HepG2 (cell line): ENCODE measurements at regions not wholly inside any gene's neighbourhood (a gene's known extent, or its start where the extent isn't known, plus 50 kb on each side); places are given as distances from the start of the nearest gene placed in this dataset.

Source experiments
- ATAC-seq: fragments of 200-7000 bp; cut with Tn5 transposase; 3 replicates; pipeline ENCODE4 v1.9.1; 2020; ENCODE audit warnings: mild to moderate bottlenecking, moderate library complexity
- BruUV-seq: library from RNA; stranded (reverse); fragments of 400-500 nt; replicated peaks from 2 replicates; lab custom pipeline; 2021; lab: Mats Ljungman, UMichigan
- CTCF ChIA-PET: fragments of 300-600 bp; formaldehyde crosslinking; extraction: SDS; loops from one replicate; lab custom pipeline; 2021; ENCODE audit warnings: low total read pairs, inconsistent platforms, low intra/inter-chr PET ratio; lab: Yijun Ruan, JAX
- POLR2A ChIA-PET: fragments of 350-600 bp; sonication (Branson Sonifier 250); formaldehyde crosslinking; loops from one replicate; lab custom pipeline; 2020; ENCODE audit warnings: antibody characterized with exemption, inconsistent platforms; lab: Yijun Ruan, JAX
- DNase-seq: peaks from one replicate; pipeline ENCODE4 v3.0.0-alpha.2; 2015; ENCODE audit warnings: low spot score
- FAIRE-seq: peaks from 3 replicates; lab custom pipeline; 2011; peaks lifted over from hg19 to GRCh38; lab: Jason Lieb, UNC
- H2AFZ ChIP-seq: one replicate; pipeline ENCODE4 v1.6.1; 2011; ENCODE audit warnings: low read length, inconsistent platforms
- H3K27ac ChIP-seq: fragments of 300-600 bp; 3 replicates; pipeline ENCODE4 v1.8.0; 2011; ENCODE audit warnings: mixed run types, mild to moderate bottlenecking, mixed read lengths, low read length, inconsistent platforms; ENCODE audit not compliant: insufficient read depth; ENCODE audit errors: extremely low read length
- H3K27me3 ChIP-seq, 2 experiments: fragments of 200-600 bp in 1 of 2; 2 replicates in 1 of 2; 3 replicates in 1 of 2; pipeline versions ENCODE4 v1.6.0 to v1.8.0; 2011; ENCODE audit warnings: low read length in 2 of 2, mild to moderate bottlenecking in 2 of 2, moderate library complexity in 2 of 2, inconsistent platforms in 1 of 2; ENCODE audit not compliant: insufficient read depth in 2 of 2, control insufficient read depth in 1 of 2
- H3K36me3 ChIP-seq, 2 experiments: fragments of 200-600 bp in 1 of 2; replicated peaks in 1 of 2; 2 replicates in 1 of 2; 3 replicates in 1 of 2; pipeline versions ENCODE4 v1.5.1 to v1.8.0; 2011; ENCODE audit warnings: low read length in 2 of 2, inconsistent platforms in 1 of 2; ENCODE audit not compliant: insufficient read depth in 2 of 2, control insufficient read depth in 1 of 2
- H3K4me1 ChIP-seq: 2 replicates; pipeline ENCODE4 v1.5.1; 2012; ENCODE audit warnings: low read length, inconsistent platforms; ENCODE audit not compliant: insufficient read depth
- H3K4me2 ChIP-seq: 2 replicates; pipeline ENCODE4 v1.6.0; 2011; ENCODE audit warnings: low read depth, low read length, inconsistent platforms
- H3K4me3 ChIP-seq, 3 experiments: fragments of 200-600 bp in 1 of 3; sonication (generic), shearing (Covaris generic) in 1 of 3; replicated peaks in 1 of 3; 2 replicates each; pipeline ENCODE4 v1.5.1; 2011 to 2016; ENCODE audit warnings: low read length in 3 of 3, inconsistent platforms in 2 of 3, low read depth in 2 of 3, mild to moderate bottlenecking in 2 of 3, control low read depth in 1 of 3, mixed read lengths in 1 of 3; ENCODE audit not compliant: insufficient read depth in 1 of 3
- H3K79me2 ChIP-seq: one replicate; pipeline ENCODE4 v1.6.1; 2011; ENCODE audit warnings: low read length, inconsistent platforms; ENCODE audit not compliant: insufficient read depth
- H3K9ac ChIP-seq: 2 replicates; pipeline ENCODE4 v1.6.0; 2011; ENCODE audit warnings: mild to moderate bottlenecking, low read depth, low read length, inconsistent platforms; ENCODE audit not compliant: insufficient read depth
- H3K9me3 ChIP-seq: 2 replicates; pipeline ENCODE4 v1.5.1; 2012; ENCODE audit warnings: mild to moderate bottlenecking, low read length
- H4K20me1 ChIP-seq: 2 replicates; pipeline ENCODE4 v1.6.0; 2011; ENCODE audit warnings: inconsistent platforms, mild to moderate bottlenecking, low read length, moderate library complexity; ENCODE audit not compliant: insufficient read depth
- HNRNPL ChIP-seq: fragments of 200-400 bp; formaldehyde crosslinking; IDR thresholded peaks from 2 replicates; pipeline ENCODE4 v1.6.1; 2017; ENCODE audit warnings: mild to moderate bottlenecking, low read depth, low read length
- LRRFIP1 ChIP-seq: sonication (generic); formaldehyde crosslinking; conservative IDR thresholded peaks from 2 replicates; pipeline ENCODE4 v1.4.0; 2020; ENCODE audit warnings: missing genetic modification reagents
- RAD51 ChIP-seq: fragments of 450-650 bp; IDR thresholded peaks from 2 replicates; pipeline ENCODE4 v1.6.1; 2016; ENCODE audit warnings: borderline replicate concordance
- RXRA ChIP-seq: sonication (generic); formaldehyde crosslinking; IDR thresholded peaks from 2 replicates; pipeline ENCODE4 v1.5.1; 2020; ENCODE audit warnings: missing genetic modification reagents
- THAP11 ChIP-seq: IDR thresholded peaks from 2 replicates; pipeline ENCODE4 v1.6.1; 2016; ENCODE audit warnings: missing biosample characterization, missing genetic modification reagents
- ZBTB14 ChIP-seq: sonication (generic); formaldehyde crosslinking; IDR thresholded peaks from 2 replicates; pipeline ENCODE4 v1.4.0; 2020; ENCODE audit warnings: missing genetic modification reagents
- ZBTB2 ChIP-seq: sonication (generic); formaldehyde crosslinking; IDR thresholded peaks from 2 replicates; pipeline ENCODE4 v1.8.0; 2022; ENCODE audit warnings: low read depth, missing genetic modification reagents
- ZFP41 ChIP-seq: sonication (generic); formaldehyde crosslinking; IDR thresholded peaks from 2 replicates; pipeline ENCODE4 v1.4.0; 2020; ENCODE audit warnings: mild to moderate bottlenecking, missing genetic modification reagents, borderline replicate concordance
- ZKSCAN8 ChIP-seq: IDR thresholded peaks from 2 replicates; pipeline ENCODE4 v1.6.1; 2016; ENCODE audit warnings: borderline replicate concordance, missing genetic modification reagents, missing compliant biosample characterization
- ZNF296 ChIP-seq: sonication (generic); formaldehyde crosslinking; conservative IDR thresholded peaks from 2 replicates; pipeline ENCODE4 v1.5.0; 2020; ENCODE audit warnings: mild to moderate bottlenecking, missing genetic modification reagents
- ZNF512B ChIP-seq: sonication (generic); formaldehyde crosslinking; IDR thresholded peaks from 2 replicates; pipeline ENCODE4 v1.5.1; 2020; ENCODE audit warnings: missing genetic modification reagents, mild to moderate bottlenecking, borderline replicate concordance
- ZNF777 ChIP-seq: sonication (generic); formaldehyde crosslinking; IDR thresholded peaks from 2 replicates; pipeline ENCODE4 v1.4.0; 2020; ENCODE audit warnings: missing genetic modification reagents
- ZNF782 ChIP-seq: sonication (generic); formaldehyde crosslinking; IDR thresholded peaks from 2 replicates; pipeline ENCODE4 v1.4.0; 2020; ENCODE audit warnings: missing genetic modification reagents, mild to moderate bottlenecking, borderline replicate concordance
- WGBS: methylation state at CpG from one replicate; pipeline ENCODE4 v1.1.6; 2017; ENCODE audit warnings: low lambda C conversion rate; 5-methylcytosine and 5-hydroxymethylcytosine counted together
- in situ Hi-C: cut with HindIII; loops from 2 replicates; pipeline ENCODE4 v1.10.0; 2017; ENCODE audit warnings: low pct_unique_long_range_greater_than_20kb; ENCODE audit not compliant: extremely low pct_ligation_motif_present
- intact Hi-C: fragments of 100-400 bp; cut with micrococcal nuclease; formaldehyde crosslinking; loops from one replicate; pipeline ENCODE4 v1.10.0; 2022; ENCODE audit not compliant: unreplicated experiment

- DNase-seq: no peak
- no peak for TF ChIP-seq ZNF777 (CRISPR knock-in tag)
- TF ChIP-seq LRRFIP1 (CRISPR knock-in tag): no peak
- TF ChIP-seq ZNF296 (CRISPR knock-in tag): no peak
- TF ChIP-seq ZNF782: no peak
- TF ChIP-seq ZBTB2: no peak
- TF ChIP-seq RAD51: no peak
- no peak for TF ChIP-seq HNRNPL
- no peak for TF ChIP-seq ZKSCAN8 (CRISPR knock-in tag)
- TF ChIP-seq ZNF512B (CRISPR knock-in tag): no peak
- no peak for TF ChIP-seq ZBTB14 (CRISPR knock-in tag)
- no peak for TF ChIP-seq ZFP41 (CRISPR knock-in tag)
- TF ChIP-seq RXRA: no peak
- no peak for TF ChIP-seq THAP11 (CRISPR knock-in tag)
Measured at GRCh38 chr4:147220833-147221232, 260.1 kb upstream of the EDNRA start.

More at GRCh38 chr4:147220833-147221232, 260.1 kb upstream of the EDNRA start:
- no TSS peak for BruUV-seq
- no peaks in the 10 kb centered on the region for H3K27me3 ChIP-seq
- no peaks in the 10 kb centered on the region for H4K20me1 ChIP-seq
- no peaks in the 10 kb centered on the region for H3K9me3 ChIP-seq
- in situ Hi-C loops (no loop called here), intact Hi-C loops (no loop called here)
- H3K27ac ChIP-seq: no peak overlapping the region
- no peaks in the 10 kb centered on the region for H3K79me2 ChIP-seq
- H3K9ac ChIP-seq: no peak overlapping the region
- ATAC-seq: no peak
- WGBS: 0% methylated on average over 1 of the region's 1 CpG
- no peaks in the 10 kb centered on the region for H3K36me3 ChIP-seq
- FAIRE-seq: no peak
- H3K4me1 ChIP-seq: no peaks in the 10 kb centered on the region
- H3K4me3 ChIP-seq: no peak overlapping the region
- H2AFZ ChIP-seq: no peak overlapping the region
- no peak overlapping the region for H3K4me2 ChIP-seq
- ChIA-PET POLR2A (no interaction called here), CTCF (no interaction called here)
